HCT116 (cell line): ENCODE measurements at regions not wholly inside any gene's neighbourhood (a gene's known extent, or its start where the extent isn't known, plus 50 kb on each side); places are given as distances from the start of the nearest gene placed in this dataset.

Source experiments
- ATAC-seq: fragments of 200-7000 bp; cut with Tn5 transposase; 2 replicates; pipeline ENCODE4 v1.9.1; 2020; ENCODE audit warnings: mild to moderate bottlenecking, moderate library complexity
- BruUV-seq: library from RNA; stranded (reverse); fragments of 400-500 nt; replicated peaks from 2 replicates; lab custom pipeline; 2021; lab: Mats Ljungman, UMichigan
- CTCF ChIA-PET: fragments of 300-600 bp; sonication (Branson Sonifier 250); formaldehyde crosslinking; loops from one replicate; lab custom pipeline; 2021; ENCODE audit warnings: antibody characterized with exemption; lab: Charles Lee
- POLR2A ChIA-PET: fragments of 300-600, 350-600 bp; sonication (Branson Sonifier 250); formaldehyde crosslinking; loops from one replicate; lab custom pipeline; 2021; ENCODE audit warnings: antibody characterized with exemption; lab: Charles Lee
- RAD21 ChIA-PET, 2 experiments: fragments of 300-600 bp; sonication (Branson Sonifier 250); formaldehyde crosslinking; loops; one replicate each; lab custom pipeline; 2023; ENCODE audit warnings: low total read pairs in 2 of 2; ENCODE audit not compliant: uncharacterized antibody in 2 of 2, unreplicated experiment in 2 of 2, low non-redundant PET in 1 of 2; lab: Charles Lee
- DNase-seq: peaks from one replicate; pipeline ENCODE4 v3.0.0-alpha.2; 2010; ENCODE audit warnings: low read depth, low spot score
- H2AFZ ChIP-seq: fragments of 200-600 bp; shearing (Covaris generic), sonication (generic); 2 replicates; pipeline ENCODE4 v1.6.1; 2017; ENCODE audit warnings: low read depth, mixed run types, mixed read lengths, antibody characterized with exemption, low read length; ENCODE audit not compliant: poor library complexity, severe bottlenecking
- H3K27ac ChIP-seq: 2 replicates; pipeline ENCODE4 v1.5.1; 2012; ENCODE audit warnings: low read depth, low read length
- H3K27me3 ChIP-seq: fragments of 200-600 bp; sonication (generic); 2 replicates; pipeline ENCODE4 v1.6.1; 2016; ENCODE audit warnings: mixed run types, low read length, mixed read lengths; ENCODE audit not compliant: insufficient read depth
- H3K36me3 ChIP-seq, 2 experiments: fragments of 200-500 bp in 1 of 2; fragments of 200-600 bp in 1 of 2; sonication (Bioruptor generic) in 1 of 2; sonication (generic) in 1 of 2; 2 replicates each; pipeline versions ENCODE4 v1.5.1 to v1.6.1; 2014 to 2016; ENCODE audit warnings: low read length in 2 of 2, inconsistent platforms in 1 of 2, mixed read lengths in 1 of 2, mixed run types in 1 of 2; ENCODE audit not compliant: insufficient read depth in 2 of 2, control insufficient read depth in 1 of 2
- H3K4me1 ChIP-seq, 2 experiments: fragments of 200-600 bp in 1 of 2; sonication (generic) in 1 of 2; 2 replicates each; pipeline versions ENCODE4 v1.5.1 to v1.6.1; 2012 to 2017; ENCODE audit warnings: low read length in 2 of 2, inconsistent platforms in 1 of 2, mild to moderate bottlenecking in 1 of 2, mixed read lengths in 1 of 2, mixed run types in 1 of 2, moderate library complexity in 1 of 2; ENCODE audit not compliant: insufficient read depth in 2 of 2, control insufficient read depth in 1 of 2
- H3K4me2 ChIP-seq: fragments of 200-600 bp; sonication (generic); 2 replicates; pipeline ENCODE4 v1.6.1; 2017; ENCODE audit warnings: mixed run types, low read length, mixed read lengths
- H3K4me3 ChIP-seq, 2 experiments: fragments of 200-600 bp in 1 of 2; sonication (generic) in 1 of 2; replicated peaks in 1 of 2; 2 replicates each; pipeline ENCODE4 v1.5.1; 2011 to 2016; ENCODE audit warnings: low read length in 2 of 2, control low read depth in 1 of 2, low read depth in 1 of 2, mild to moderate bottlenecking in 1 of 2, mixed read lengths in 1 of 2, mixed run types in 1 of 2
- H3K79me2 ChIP-seq: fragments of 200-600 bp; sonication (generic); 2 replicates; pipeline ENCODE4 v1.6.1; 2017; ENCODE audit warnings: mild to moderate bottlenecking, mixed run types, low read length, moderate library complexity, mixed read lengths; ENCODE audit not compliant: insufficient read depth
- H3K9ac ChIP-seq: fragments of 200-600 bp; sonication (generic); 2 replicates; pipeline ENCODE4 v1.6.1; 2016; ENCODE audit warnings: low read length, mixed read lengths
- H3K9me2 ChIP-seq: fragments of 200-600 bp; sonication (generic), shearing (Covaris generic); 2 replicates; pipeline ENCODE4 v1.6.1; 2017; ENCODE audit warnings: mixed run types, mild to moderate bottlenecking, moderate library complexity; ENCODE audit not compliant: insufficient read depth
- H3K9me3 ChIP-seq, 2 experiments: fragments of 200-500 bp in 1 of 2; fragments of 200-600 bp in 1 of 2; sonication (Bioruptor generic) in 1 of 2; sonication (generic) in 1 of 2; 2 replicates each; pipeline ENCODE4 v1.6.1; 2014 to 2017; ENCODE audit warnings: low read length in 2 of 2, mixed read lengths in 2 of 2, inconsistent platforms in 1 of 2, low read depth in 1 of 2, mild to moderate bottlenecking in 1 of 2, mixed run types in 1 of 2, moderate library complexity in 1 of 2; ENCODE audit not compliant: control insufficient read depth in 1 of 2, insufficient read depth in 1 of 2
- H4K20me1 ChIP-seq: fragments of 200-600 bp; sonication (generic), shearing (Covaris generic); 2 replicates; pipeline ENCODE4 v1.6.1; 2017; ENCODE audit warnings: mixed run types, mild to moderate bottlenecking, moderate library complexity; ENCODE audit not compliant: insufficient read depth
- CBX3 ChIP-seq: IDR thresholded peaks from 2 replicates; pipeline ENCODE4 v1.6.1; 2012; ENCODE audit warnings: low read depth
- EGR1 ChIP-seq: IDR thresholded peaks from 2 replicates; pipeline ENCODE4 v1.6.1; 2012; ENCODE audit warnings: low read depth
- ELF1 ChIP-seq: IDR thresholded peaks from 2 replicates; pipeline ENCODE4 v1.6.1; 2012; ENCODE audit warnings: low read depth, borderline replicate concordance
- EZH2 ChIP-seq: fragments of 200-600 bp; sonication (generic); IDR thresholded peaks from 2 replicates; pipeline ENCODE4 v1.6.1; 2017; ENCODE audit warnings: antibody characterized with exemption, mixed run types
- EZH2phosphoT487 ChIP-seq: fragments of 200-600 bp; IDR thresholded peaks from 2 replicates; pipeline ENCODE4 v1.6.1; 2018; ENCODE audit warnings: antibody characterized with exemption, borderline replicate concordance
- FOSL1 ChIP-seq: IDR thresholded peaks from 2 replicates; pipeline ENCODE4 v1.6.1; 2012; ENCODE audit warnings: low read depth
- JUND ChIP-seq: IDR thresholded peaks from 2 replicates; pipeline ENCODE4 v1.6.1; 2012
- POLR2A ChIP-seq: IDR thresholded peaks from 2 replicates; pipeline ENCODE4 v1.7.0; 2011; ENCODE audit warnings: borderline replicate concordance; ENCODE audit not compliant: insufficient read depth, insufficient read length; ENCODE audit errors: extremely low read depth
- SP1 ChIP-seq: IDR thresholded peaks from 2 replicates; pipeline ENCODE4 v1.6.1; 2012; ENCODE audit warnings: low read depth
- SRF ChIP-seq: IDR thresholded peaks from 2 replicates; pipeline ENCODE4 v1.6.1; 2012; ENCODE audit warnings: low read depth
- TCF7L2 ChIP-seq: IDR thresholded peaks from 2 replicates; pipeline ENCODE4 v1.7.0; 2011; ENCODE audit warnings: borderline replicate concordance, inconsistent platforms; ENCODE audit not compliant: insufficient read depth, insufficient read length; ENCODE audit errors: extremely low read depth
- ZFX ChIP-seq: fragments of 450-650 bp; IDR thresholded peaks from 2 replicates; pipeline ENCODE4 v1.6.1; 2017
- ZNF274 ChIP-seq: fragments of 200-500 bp; sonication (Bioruptor generic); IDR thresholded peaks from 2 replicates; pipeline ENCODE4 v1.6.1; 2014; ENCODE audit warnings: mild to moderate bottlenecking, low read depth, low read length, inconsistent platforms
- intact Hi-C: fragments of 100-400 bp; cut with micrococcal nuclease; formaldehyde crosslinking; loops from 2 replicates; pipeline ENCODE4 v1.10.0; 2022
- TF ChIP-seq, protein P1 (sequence below), 3 experiments: fragments of 200-600 bp in 1 of 3; sonication (generic) in 1 of 3; IDR thresholded peaks in 2 of 3; conservative IDR thresholded peaks in 1 of 3; 2 replicates each; pipeline ENCODE4 v1.5.1; 2012 to 2017; ENCODE audit warnings: low read depth in 2 of 3, low read length in 2 of 3, antibody characterized with exemption in 1 of 3, borderline replicate concordance in 1 of 3, control low read depth in 1 of 3, mild to moderate bottlenecking in 1 of 3, mixed read lengths in 1 of 3, mixed run types in 1 of 3, moderate library complexity in 1 of 3; ENCODE audit not compliant: insufficient read depth in 1 of 3
- TF ChIP-seq, protein P2 (sequence below): IDR thresholded peaks from 2 replicates; pipeline ENCODE4 v1.6.1; 2012; ENCODE audit warnings: low read depth
- TF ChIP-seq, protein P3 (sequence below): IDR thresholded peaks from 2 replicates; pipeline ENCODE4 v1.6.1; 2012
- TF ChIP-seq, protein P4 (sequence below): IDR thresholded peaks from 2 replicates; pipeline ENCODE4 v1.6.1; 2012
- TF ChIP-seq, protein P5 (sequence below): IDR thresholded peaks from 2 replicates; pipeline ENCODE4 v1.6.1; 2011; ENCODE audit warnings: mild to moderate bottlenecking, low read length, moderate library complexity; ENCODE audit not compliant: insufficient replicate concordance; ENCODE audit errors: extremely low read depth

DNA sequence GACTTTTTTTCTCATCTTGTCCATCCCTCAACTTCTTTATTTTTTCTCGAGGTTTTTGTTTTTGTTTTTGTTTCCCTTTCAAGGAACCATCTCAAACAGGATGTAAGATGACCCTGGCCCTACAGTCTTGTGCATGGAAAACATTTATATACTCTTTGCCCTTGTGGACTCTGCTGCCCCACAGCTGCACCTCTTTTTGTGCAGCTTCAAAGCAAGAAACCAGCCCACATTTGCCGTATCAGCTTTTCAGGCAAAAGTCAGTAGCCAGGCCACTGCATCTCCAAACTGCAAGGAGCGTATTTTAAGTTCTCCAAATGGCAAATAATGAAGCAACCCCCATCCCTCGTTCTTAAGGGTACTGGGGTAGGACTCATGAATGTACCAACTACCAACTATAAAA, 756.5 kb downstream of the C4orf33 start:
- H3K4me3 ChIP-seq = no peak overlapping the region
- intact Hi-C loops = no loop called here
- no peaks in the 10 kb centered on the region for H3K79me2 ChIP-seq
- TF ChIP-seq EZH2 (no peak), ZFX (no peak), EGR1 (no peak), CBX3 (no peak), POLR2A (no peak), SP1 (no peak), JUND (no peak), ZNF274 (no peak), TCF7L2 (no peak), ELF1 (no peak), FOSL1 (no peak), EZH2phosphoT487 (no peak), SRF (no peak)
- TF ChIP-seq, protein P1, sequence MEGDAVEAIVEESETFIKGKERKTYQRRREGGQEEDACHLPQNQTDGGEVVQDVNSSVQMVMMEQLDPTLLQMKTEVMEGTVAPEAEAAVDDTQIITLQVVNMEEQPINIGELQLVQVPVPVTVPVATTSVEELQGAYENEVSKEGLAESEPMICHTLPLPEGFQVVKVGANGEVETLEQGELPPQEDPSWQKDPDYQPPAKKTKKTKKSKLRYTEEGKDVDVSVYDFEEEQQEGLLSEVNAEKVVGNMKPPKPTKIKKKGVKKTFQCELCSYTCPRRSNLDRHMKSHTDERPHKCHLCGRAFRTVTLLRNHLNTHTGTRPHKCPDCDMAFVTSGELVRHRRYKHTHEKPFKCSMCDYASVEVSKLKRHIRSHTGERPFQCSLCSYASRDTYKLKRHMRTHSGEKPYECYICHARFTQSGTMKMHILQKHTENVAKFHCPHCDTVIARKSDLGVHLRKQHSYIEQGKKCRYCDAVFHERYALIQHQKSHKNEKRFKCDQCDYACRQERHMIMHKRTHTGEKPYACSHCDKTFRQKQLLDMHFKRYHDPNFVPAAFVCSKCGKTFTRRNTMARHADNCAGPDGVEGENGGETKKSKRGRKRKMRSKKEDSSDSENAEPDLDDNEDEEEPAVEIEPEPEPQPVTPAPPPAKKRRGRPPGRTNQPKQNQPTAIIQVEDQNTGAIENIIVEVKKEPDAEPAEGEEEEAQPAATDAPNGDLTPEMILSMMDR (IDR thresholded peaks at IDR 0.05 in 2 of 3, conservative IDR thresholded peaks at IDR 0.05 in 1 of 3; ENCODE audit: borderline replicate concordance in 1 of 3, insufficient read depth in 1 of 3, low read depth in 2 of 3, low read length in 2 of 3) = no peak
- TF ChIP-seq, protein P2, sequence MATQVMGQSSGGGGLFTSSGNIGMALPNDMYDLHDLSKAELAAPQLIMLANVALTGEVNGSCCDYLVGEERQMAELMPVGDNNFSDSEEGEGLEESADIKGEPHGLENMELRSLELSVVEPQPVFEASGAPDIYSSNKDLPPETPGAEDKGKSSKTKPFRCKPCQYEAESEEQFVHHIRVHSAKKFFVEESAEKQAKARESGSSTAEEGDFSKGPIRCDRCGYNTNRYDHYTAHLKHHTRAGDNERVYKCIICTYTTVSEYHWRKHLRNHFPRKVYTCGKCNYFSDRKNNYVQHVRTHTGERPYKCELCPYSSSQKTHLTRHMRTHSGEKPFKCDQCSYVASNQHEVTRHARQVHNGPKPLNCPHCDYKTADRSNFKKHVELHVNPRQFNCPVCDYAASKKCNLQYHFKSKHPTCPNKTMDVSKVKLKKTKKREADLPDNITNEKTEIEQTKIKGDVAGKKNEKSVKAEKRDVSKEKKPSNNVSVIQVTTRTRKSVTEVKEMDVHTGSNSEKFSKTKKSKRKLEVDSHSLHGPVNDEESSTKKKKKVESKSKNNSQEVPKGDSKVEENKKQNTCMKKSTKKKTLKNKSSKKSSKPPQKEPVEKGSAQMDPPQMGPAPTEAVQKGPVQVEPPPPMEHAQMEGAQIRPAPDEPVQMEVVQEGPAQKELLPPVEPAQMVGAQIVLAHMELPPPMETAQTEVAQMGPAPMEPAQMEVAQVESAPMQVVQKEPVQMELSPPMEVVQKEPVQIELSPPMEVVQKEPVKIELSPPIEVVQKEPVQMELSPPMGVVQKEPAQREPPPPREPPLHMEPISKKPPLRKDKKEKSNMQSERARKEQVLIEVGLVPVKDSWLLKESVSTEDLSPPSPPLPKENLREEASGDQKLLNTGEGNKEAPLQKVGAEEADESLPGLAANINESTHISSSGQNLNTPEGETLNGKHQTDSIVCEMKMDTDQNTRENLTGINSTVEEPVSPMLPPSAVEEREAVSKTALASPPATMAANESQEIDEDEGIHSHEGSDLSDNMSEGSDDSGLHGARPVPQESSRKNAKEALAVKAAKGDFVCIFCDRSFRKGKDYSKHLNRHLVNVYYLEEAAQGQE = no peak
- TF ChIP-seq, protein P3, sequence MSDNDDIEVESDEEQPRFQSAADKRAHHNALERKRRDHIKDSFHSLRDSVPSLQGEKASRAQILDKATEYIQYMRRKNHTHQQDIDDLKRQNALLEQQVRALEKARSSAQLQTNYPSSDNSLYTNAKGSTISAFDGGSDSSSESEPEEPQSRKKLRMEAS = no peak
- TF ChIP-seq, protein P4, sequence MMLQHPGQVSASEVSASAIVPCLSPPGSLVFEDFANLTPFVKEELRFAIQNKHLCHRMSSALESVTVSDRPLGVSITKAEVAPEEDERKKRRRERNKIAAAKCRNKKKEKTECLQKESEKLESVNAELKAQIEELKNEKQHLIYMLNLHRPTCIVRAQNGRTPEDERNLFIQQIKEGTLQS = no peak
- TF ChIP-seq, protein P5, sequence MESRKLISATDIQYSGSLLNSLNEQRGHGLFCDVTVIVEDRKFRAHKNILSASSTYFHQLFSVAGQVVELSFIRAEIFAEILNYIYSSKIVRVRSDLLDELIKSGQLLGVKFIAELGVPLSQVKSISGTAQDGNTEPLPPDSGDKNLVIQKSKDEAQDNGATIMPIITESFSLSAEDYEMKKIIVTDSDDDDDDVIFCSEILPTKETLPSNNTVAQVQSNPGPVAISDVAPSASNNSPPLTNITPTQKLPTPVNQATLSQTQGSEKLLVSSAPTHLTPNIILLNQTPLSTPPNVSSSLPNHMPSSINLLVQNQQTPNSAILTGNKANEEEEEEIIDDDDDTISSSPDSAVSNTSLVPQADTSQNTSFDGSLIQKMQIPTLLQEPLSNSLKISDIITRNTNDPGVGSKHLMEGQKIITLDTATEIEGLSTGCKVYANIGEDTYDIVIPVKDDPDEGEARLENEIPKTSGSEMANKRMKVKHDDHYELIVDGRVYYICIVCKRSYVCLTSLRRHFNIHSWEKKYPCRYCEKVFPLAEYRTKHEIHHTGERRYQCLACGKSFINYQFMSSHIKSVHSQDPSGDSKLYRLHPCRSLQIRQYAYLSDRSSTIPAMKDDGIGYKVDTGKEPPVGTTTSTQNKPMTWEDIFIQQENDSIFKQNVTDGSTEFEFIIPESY = no peak
- TF ChIP-seq, all 23 proteins: peak for 0
- no peak overlapping the region for H3K4me2 ChIP-seq
- H3K4me1 ChIP-seq = no peaks in the 10 kb centered on the region
- DNase-seq (no peak), ATAC-seq (no peak)
- no peaks in the 10 kb centered on the region for H3K27me3 ChIP-seq
- H3K9ac ChIP-seq = no peak overlapping the region
- no peaks in the 10 kb centered on the region for H3K9me2 ChIP-seq
- ChIA-PET RAD21 (no interaction called here), CTCF (no interaction called here), POLR2A (no interaction called here)
- H3K9me3 ChIP-seq = no peaks in the 10 kb centered on the region
- BruUV-seq = no TSS peak
- H3K27ac ChIP-seq = no peak overlapping the region
- H2AFZ ChIP-seq = no peak overlapping the region
- H3K36me3 ChIP-seq = no peaks in the 10 kb centered on the region
- H4K20me1 ChIP-seq = no peaks in the 10 kb centered on the region
